Adrenal gland (tissue), 9 donors: ENCODE measurements at regions not wholly inside any gene's neighbourhood (a gene's known extent, or its start where the extent isn't known, plus 50 kb on each side); places are given as distances from the start of the nearest gene placed in this dataset.

Source experiments
- DNase-seq, 7 donors: peaks; one replicate each; pipeline ENCODE4 v3.0.0-alpha.2; 2019 to 2020
- H3K27ac ChIP-seq, 5 donors: fragments of 200-600 bp; sonication (generic) in 4 of 5; 1 replicate in 3 of 5; 2 replicates in 2 of 5; pipeline versions ENCODE4 v1.5.1 to v1.8.0; 2016 to 2020; ENCODE audit warnings: mild to moderate bottlenecking in 1 of 5
- H3K27me3 ChIP-seq: fragments of 200-600 bp; 2 replicates; pipeline ENCODE4 v1.8.0; 2021
- H3K36me3 ChIP-seq, 2 donors: fragments of 200-600 bp; replicated peaks in 1 of 2; 1 replicate in 1 of 2; 2 replicates in 1 of 2; pipeline versions ENCODE4 v1.5.1 to v1.8.0; 2018 to 2022
- H3K4me1 ChIP-seq, 2 donors: fragments of 200-600 bp; replicated peaks in 1 of 2; 1 replicate in 1 of 2; 2 replicates in 1 of 2; pipeline versions ENCODE4 v1.5.1 to v1.8.0; 2018 to 2021
- H3K4me3 ChIP-seq, 4 donors: fragments of 200-600 bp; sonication (generic) in 3 of 4; one replicate each; pipeline ENCODE4 v1.5.1; 2016 to 2018
- H3K9me3 ChIP-seq, 3 donors: fragments of 200-600 bp; sonication (generic) in 1 of 3; replicated peaks in 1 of 3; 1 replicate in 2 of 3; 2 replicates in 1 of 3; pipeline versions ENCODE4 v1.5.1 to v1.8.0; 2016 to 2021
- POLR2A ChIP-seq, 2 donors: fragments of 450-650 bp; IDR thresholded peaks; one replicate each; pipeline ENCODE4 v1.6.1; 2017; ENCODE audit warnings: antibody characterized with exemption in 2 of 2, mild to moderate bottlenecking in 2 of 2, moderate library complexity in 1 of 2
- WGBS, 4 donors: extraction: QIAGEN DNeasy Blood & Tissue Kit in 2 of 4; methylation state at CpG; one replicate each; pipeline versions ENCODE4 v1.1.5 to v1.1.7; 2013 to 2017; 5-methylcytosine and 5-hydroxymethylcytosine counted together
- intact Hi-C, 2 donors: fragments of 100-400 bp; cut with DNase I; formaldehyde crosslinking; loops; one replicate each; pipeline versions ENCODE4 v1.14.1 to v1.15.0; 2022 to 2023
- TF ChIP-seq, protein P1 (sequence below), 6 experiments: fragments of 450-650 bp in 4 of 6; fragments of 200-600 bp in 2 of 6; sonication (generic) in 1 of 6; IDR thresholded peaks; 1 replicate in 5 of 6; 2 replicates in 1 of 6; pipeline versions ENCODE4 v1.5.1 to v1.8.0; 2016 to 2021; ENCODE audit warnings: antibody characterized with exemption in 6 of 6, mild to moderate bottlenecking in 2 of 6, moderate library complexity in 1 of 6
- donor health status: healthy with polysubstance abuse.
- donor health status: Bipolar disorder and iron deficiency.
- donor health status: DM: yes; HTN: yes; CAD: no.
- donor health status: DM: no; HTN: no; CAD: no.
- donor health status: DM: no; HTN: no; CAD: no.

DNA sequence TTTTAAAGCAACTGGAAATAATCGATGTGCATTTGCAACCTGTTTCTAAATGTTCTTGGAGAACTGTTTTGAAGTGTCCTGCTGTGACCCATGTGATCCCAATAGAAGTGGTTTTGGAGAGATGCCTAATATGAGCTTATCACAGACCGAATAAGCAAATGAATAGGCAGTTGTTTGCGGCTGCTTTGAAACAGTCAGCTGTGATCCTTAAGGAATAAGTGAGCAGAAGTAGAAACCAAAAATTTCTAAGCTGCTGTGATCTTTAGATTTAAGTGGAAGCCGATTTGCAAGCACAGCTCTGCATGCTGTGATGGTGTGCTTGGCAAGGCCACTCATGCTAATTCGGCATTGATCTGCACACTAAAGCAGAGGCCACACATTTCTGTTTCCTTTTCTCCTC, 329.5 kb upstream of the DUSP10 start:
- H3K4me3 ChIP-seq: no peak overlapping the region
- TF ChIP-seq POLR2A (IDR thresholded peaks at IDR 0.05): no peak
- TF ChIP-seq, protein P1, sequence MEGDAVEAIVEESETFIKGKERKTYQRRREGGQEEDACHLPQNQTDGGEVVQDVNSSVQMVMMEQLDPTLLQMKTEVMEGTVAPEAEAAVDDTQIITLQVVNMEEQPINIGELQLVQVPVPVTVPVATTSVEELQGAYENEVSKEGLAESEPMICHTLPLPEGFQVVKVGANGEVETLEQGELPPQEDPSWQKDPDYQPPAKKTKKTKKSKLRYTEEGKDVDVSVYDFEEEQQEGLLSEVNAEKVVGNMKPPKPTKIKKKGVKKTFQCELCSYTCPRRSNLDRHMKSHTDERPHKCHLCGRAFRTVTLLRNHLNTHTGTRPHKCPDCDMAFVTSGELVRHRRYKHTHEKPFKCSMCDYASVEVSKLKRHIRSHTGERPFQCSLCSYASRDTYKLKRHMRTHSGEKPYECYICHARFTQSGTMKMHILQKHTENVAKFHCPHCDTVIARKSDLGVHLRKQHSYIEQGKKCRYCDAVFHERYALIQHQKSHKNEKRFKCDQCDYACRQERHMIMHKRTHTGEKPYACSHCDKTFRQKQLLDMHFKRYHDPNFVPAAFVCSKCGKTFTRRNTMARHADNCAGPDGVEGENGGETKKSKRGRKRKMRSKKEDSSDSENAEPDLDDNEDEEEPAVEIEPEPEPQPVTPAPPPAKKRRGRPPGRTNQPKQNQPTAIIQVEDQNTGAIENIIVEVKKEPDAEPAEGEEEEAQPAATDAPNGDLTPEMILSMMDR (IDR thresholded peaks at IDR 0.05): no peak
- no peaks in the 10 kb centered on the region for H3K4me1 ChIP-seq
- 60 to 68% (median 64%) methylated on average over 5 of the region's 5 CpGs for WGBS, 4 donors
- no peaks in the 10 kb centered on the region for H3K36me3 ChIP-seq
- intact Hi-C loops: no loop called here
- no peaks in the 10 kb centered on the region for H3K27me3 ChIP-seq
- DNase-seq: no peak
- no peak overlapping the region for H3K27ac ChIP-seq
- no peaks in the 10 kb centered on the region for H3K9me3 ChIP-seq

DNA sequence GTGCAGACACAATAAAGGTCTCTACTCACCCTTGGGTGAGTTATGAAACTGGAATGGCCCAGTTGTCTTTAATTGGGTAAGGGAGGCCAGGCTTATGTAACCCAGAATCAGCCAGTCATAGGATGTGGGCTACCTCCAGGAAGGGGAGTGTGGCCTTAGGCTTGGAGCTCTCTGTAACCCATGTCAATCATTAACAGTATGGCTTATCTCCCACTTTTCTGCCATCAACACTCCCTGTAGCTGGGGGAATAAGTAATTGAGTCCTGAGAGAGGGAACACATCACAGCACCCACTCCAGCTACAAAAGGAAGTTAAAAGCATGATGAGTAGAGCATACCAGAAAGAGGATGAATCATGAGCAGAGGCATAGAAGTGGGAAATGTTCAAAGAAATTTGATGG, 327.0 kb upstream of the DUSP10 start:
- no peaks in the 10 kb centered on the region for H3K4me1 ChIP-seq
- no peak for DNase-seq

DNA sequence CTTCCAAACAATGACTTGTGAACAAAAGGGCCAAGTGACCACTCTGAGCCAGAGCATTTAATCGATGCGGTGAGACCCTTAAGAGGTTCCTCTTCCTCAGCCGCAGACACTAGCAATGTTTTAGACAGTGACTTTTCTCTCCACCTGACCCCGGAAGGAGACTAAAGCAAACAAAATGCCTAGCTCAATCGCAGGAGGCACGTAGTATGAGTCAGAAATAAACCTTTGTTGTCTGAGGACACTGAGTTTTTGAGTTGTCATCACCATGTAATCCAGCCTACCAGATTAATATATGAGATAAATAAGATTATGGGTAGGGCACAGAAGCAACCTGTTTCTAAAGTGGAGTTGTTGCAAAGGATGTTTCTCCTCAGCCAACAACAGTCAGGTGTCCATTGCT, 326.2 kb upstream of the DUSP10 start:
- no peaks in the 10 kb centered on the region for H3K27me3 ChIP-seq
- no peak for DNase-seq
- no peaks in the 10 kb centered on the region for H3K4me1 ChIP-seq
- intact Hi-C loops: no loop called here
- H3K9me3 ChIP-seq: no peaks in the 10 kb centered on the region
- H3K27ac ChIP-seq: no peak overlapping the region
- no peak for TF ChIP-seq POLR2A (IDR thresholded peaks at IDR 0.05)
- TF ChIP-seq, protein P1 (IDR thresholded peaks at IDR 0.05): no peak
- H3K36me3 ChIP-seq: no peaks in the 10 kb centered on the region
- no peak overlapping the region for H3K4me3 ChIP-seq
- 76 to 87% (median 83%) methylated on average over 6 of the region's 6 CpGs for WGBS, 4 donors

More for the DNA sequence above, 327.0 kb upstream of the DUSP10 start:
- Histone ChIP-seq H3K9me3 (no peaks in the 10 kb centered on the region), H3K4me3 (no peak overlapping the region), H3K27me3 (no peaks in the 10 kb centered on the region), H3K36me3 (no peaks in the 10 kb centered on the region), H3K27ac (no peak overlapping the region)
- no peak for TF ChIP-seq POLR2A (IDR thresholded peaks at IDR 0.05)
- TF ChIP-seq, protein P1 (IDR thresholded peaks at IDR 0.05): no peak
- intact Hi-C loops: no loop called here

DNA sequence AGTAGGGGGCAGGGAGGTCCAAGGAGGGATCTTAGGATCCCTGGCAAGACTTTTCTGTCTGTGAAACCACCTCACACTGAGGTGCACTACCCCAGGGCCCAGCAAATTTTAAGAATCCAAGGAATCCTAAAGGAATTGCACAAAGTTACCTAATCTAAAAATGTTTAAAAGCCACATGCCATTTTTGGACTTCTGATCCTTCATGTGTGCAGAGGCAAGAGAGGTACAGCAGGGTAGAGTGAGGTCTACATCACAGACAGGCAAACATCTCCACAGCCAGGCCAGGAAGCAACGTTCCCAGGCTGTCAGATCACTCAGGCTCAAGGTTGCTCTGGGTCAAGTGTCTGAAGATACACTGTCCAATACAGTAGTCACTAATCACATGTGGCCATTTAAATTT, 324.6 kb upstream of the DUSP10 start:
- Histone ChIP-seq H3K4me3 (no peak overlapping the region), H3K36me3 (no peaks in the 10 kb centered on the region), H3K27ac (no peak overlapping the region), H3K9me3 (no peaks in the 10 kb centered on the region), H3K27me3 (no peaks in the 10 kb centered on the region), H3K4me1 (no peaks in the 10 kb centered on the region)
- no peak for DNase-seq
- intact Hi-C loops: no loop called here
- no peak for TF ChIP-seq POLR2A (IDR thresholded peaks at IDR 0.05)
- TF ChIP-seq, protein P1 (IDR thresholded peaks at IDR 0.05): no peak
- WGBS, 4 donors: 29 to 40% (median 31%) methylated on average over 1 of the region's 1 CpG
